RWPE2 (cell line): ENCODE measurements at regions not wholly inside any gene's neighbourhood (a gene's known extent, or its start where the extent isn't known, plus 50 kb on each side); places are given as distances from the start of the nearest gene placed in this dataset.

Experiments used
- ATAC-seq: fragments of 200-7000 bp; cut with Tn5 transposase; 3 replicates; pipeline ENCODE4 v1.9.1; 2021; ENCODE audit warnings: low read depth
- DNase-seq: peaks from one replicate; pipeline ENCODE4 v3.0.0-alpha.2; 2020; ENCODE audit warnings: low spot score
- H3K27ac ChIP-seq: fragments of 450-650 bp; 2 replicates; pipeline ENCODE4 v1.5.1; 2017; ENCODE audit warnings: mild to moderate bottlenecking; ENCODE audit not compliant: poor library complexity, severe bottlenecking
- H3K27me3 ChIP-seq: fragments of 250-450 bp; sonication (Bioruptor Pico); 2 replicates; pipeline ENCODE4 v1.5.1; 2021; ENCODE audit warnings: mild to moderate bottlenecking, moderate library complexity; ENCODE audit not compliant: insufficient read depth, poor library complexity, severe bottlenecking
- H3K36me3 ChIP-seq: fragments of 250-450 bp; sonication (Bioruptor Pico); 2 replicates; pipeline ENCODE4 v1.5.1; 2020; ENCODE audit warnings: low read depth, mild to moderate bottlenecking, moderate library complexity
- H3K4me1 ChIP-seq: fragments of 250-450 bp; sonication (Bioruptor Pico); 2 replicates; pipeline ENCODE4 v1.5.1; 2021; ENCODE audit warnings: mild to moderate bottlenecking, moderate library complexity; ENCODE audit not compliant: insufficient read depth, poor library complexity, severe bottlenecking
- H3K4me3 ChIP-seq: fragments of 250-450 bp; sonication (Bioruptor Pico); 2 replicates; pipeline ENCODE4 v1.5.1; 2021; ENCODE audit warnings: mild to moderate bottlenecking, moderate library complexity; ENCODE audit not compliant: severe bottlenecking
- H3K9me3 ChIP-seq: fragments of 250-450 bp; sonication (Bioruptor Pico); 2 replicates; pipeline ENCODE4 v1.5.1; 2021; ENCODE audit warnings: mild to moderate bottlenecking, moderate library complexity; ENCODE audit not compliant: severe bottlenecking
- TF ChIP-seq, protein P1 (sequence below): fragments of 450-650 bp; IDR thresholded peaks from one replicate; pipeline ENCODE4 v1.5.1; 2017; ENCODE audit warnings: mild to moderate bottlenecking, moderate library complexity; ENCODE audit not compliant: poor library complexity, severe bottlenecking

DNA sequence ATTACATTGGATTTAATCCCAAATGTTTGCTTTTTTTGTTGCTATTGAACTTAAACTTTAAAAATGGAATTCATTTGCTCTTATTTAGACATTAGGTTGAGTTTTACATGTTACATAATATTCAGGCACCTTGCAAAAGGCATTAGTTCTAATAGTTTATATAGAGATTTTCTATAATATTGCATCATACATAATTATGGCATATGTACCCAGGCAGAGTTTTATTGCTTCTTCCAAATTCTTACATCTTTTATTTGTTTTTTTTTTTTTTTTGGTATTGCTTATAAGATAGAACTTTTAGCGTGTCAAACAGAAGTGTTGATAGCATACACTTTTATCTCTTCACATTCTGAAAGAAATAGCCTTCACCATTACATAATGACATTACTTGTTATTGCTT lies 487.7 kb downstream of the GABRG1 start:
- no peaks in the 10 kb centered on the region for H3K36me3 ChIP-seq
- H3K9me3 ChIP-seq, result no peaks in the 10 kb centered on the region
- no peaks in the 10 kb centered on the region for H3K4me1 ChIP-seq
- no peak overlapping the region for H3K27ac ChIP-seq
- no peak for DNase-seq
- TF ChIP-seq, protein P1, sequence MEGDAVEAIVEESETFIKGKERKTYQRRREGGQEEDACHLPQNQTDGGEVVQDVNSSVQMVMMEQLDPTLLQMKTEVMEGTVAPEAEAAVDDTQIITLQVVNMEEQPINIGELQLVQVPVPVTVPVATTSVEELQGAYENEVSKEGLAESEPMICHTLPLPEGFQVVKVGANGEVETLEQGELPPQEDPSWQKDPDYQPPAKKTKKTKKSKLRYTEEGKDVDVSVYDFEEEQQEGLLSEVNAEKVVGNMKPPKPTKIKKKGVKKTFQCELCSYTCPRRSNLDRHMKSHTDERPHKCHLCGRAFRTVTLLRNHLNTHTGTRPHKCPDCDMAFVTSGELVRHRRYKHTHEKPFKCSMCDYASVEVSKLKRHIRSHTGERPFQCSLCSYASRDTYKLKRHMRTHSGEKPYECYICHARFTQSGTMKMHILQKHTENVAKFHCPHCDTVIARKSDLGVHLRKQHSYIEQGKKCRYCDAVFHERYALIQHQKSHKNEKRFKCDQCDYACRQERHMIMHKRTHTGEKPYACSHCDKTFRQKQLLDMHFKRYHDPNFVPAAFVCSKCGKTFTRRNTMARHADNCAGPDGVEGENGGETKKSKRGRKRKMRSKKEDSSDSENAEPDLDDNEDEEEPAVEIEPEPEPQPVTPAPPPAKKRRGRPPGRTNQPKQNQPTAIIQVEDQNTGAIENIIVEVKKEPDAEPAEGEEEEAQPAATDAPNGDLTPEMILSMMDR, result no peak
- no peak for ATAC-seq
- H3K27me3 ChIP-seq, result no peaks in the 10 kb centered on the region
- H3K4me3 ChIP-seq, result no peak overlapping the region

GRCh38 chr4:45629717-45630116 lies 494.1 kb downstream of the GABRG1 start:
- Histone ChIP-seq H3K27me3 (no peaks in the 10 kb centered on the region), H3K4me3 (no peak overlapping the region), H3K36me3 (no peaks in the 10 kb centered on the region), H3K4me1 (no peaks in the 10 kb centered on the region), H3K27ac (no peak overlapping the region), H3K9me3 (no peaks in the 10 kb centered on the region)
- no peak for DNase-seq
- TF ChIP-seq, protein P1, result no peak
- no peak for ATAC-seq

DNA sequence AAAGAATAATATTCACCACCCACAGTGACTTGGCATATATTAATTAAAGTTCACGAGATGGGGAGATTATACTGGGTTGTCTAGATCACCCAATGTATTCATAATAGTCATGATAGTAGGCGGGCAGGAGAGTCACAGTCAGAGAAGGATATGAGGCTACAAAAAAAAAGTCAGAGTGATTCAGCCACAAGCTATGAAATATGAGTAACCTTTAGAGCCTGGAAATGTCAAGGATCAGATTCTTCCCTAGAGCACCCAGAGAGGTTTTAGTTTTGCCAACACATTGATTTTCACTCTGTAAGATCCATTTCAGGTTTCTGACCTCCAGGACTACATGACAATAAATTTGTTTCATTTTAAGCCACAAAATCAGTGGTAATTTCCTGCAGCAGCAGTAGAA lies 501.9 kb downstream of the GABRG1 start:
- H3K9me3 ChIP-seq, result no peaks in the 10 kb centered on the region
- TF ChIP-seq, protein P1, result no peak
- H3K27ac ChIP-seq, result no peak overlapping the region
- no peaks in the 10 kb centered on the region for H3K36me3 ChIP-seq
- ATAC-seq (peak; percentile 100), DNase-seq (no peak)
- H3K4me1 ChIP-seq, result peaks cover 14% of the 10 kb centered on the region
- H3K27me3 ChIP-seq, result no peaks in the 10 kb centered on the region
- no peak overlapping the region for H3K4me3 ChIP-seq

- no peaks in the 10 kb centered on the region for H3K27me3 ChIP-seq
- ATAC-seq (no peak), DNase-seq (no peak)
- no peak overlapping the region for H3K27ac ChIP-seq
- TF ChIP-seq, protein P1, result no peak
- no peaks in the 10 kb centered on the region for H3K9me3 ChIP-seq
- no peaks in the 10 kb centered on the region for H3K36me3 ChIP-seq
- H3K4me1 ChIP-seq, result peaks cover 14% of the 10 kb centered on the region
- H3K4me3 ChIP-seq, result no peak overlapping the region
Measured at GRCh38 chr4:45620808-45621207, 503.0 kb downstream of the GABRG1 start.

DNA sequence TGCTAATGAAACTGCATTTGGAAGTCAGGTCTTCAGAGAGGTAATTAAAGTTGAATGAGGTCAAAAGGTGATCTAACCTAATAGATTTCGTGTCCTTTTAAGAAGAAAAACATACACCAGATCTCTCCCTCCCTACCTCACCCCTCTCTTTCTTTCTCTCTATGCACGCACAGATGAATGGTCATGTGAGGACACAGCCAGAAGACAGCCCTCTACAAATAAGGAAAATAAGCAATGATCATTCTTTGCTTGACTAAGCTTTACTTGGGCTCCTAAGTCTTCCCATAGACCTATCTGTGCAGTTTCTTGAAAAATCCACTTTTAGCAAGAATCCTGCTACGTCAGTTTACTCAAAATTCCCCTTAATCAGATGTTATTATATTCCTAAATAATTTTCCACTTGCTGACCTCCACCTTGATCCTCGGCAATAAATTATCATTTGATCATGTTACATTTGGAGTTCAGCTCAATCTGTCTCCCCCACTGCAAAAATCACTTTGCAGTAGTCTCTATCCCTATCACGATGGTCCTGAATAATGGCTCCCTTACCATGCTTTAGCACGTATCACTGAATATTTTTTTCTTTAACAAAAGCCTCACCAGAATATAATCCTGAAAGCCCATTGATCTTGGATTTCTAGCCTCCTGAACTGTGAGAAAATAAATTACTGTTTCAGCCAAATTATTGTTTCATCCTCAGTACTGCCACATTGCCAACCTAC lies 527.3 kb downstream of the GABRG1 start:
- Histone ChIP-seq H3K36me3 (no peaks in the 10 kb centered on the region), H3K27me3 (peaks cover 3% of the 10 kb centered on the region), H3K9me3 (no peaks in the 10 kb centered on the region), H3K27ac (no peak overlapping the region), H3K4me1 (no peaks in the 10 kb centered on the region), H3K4me3 (no peak overlapping the region)
- ATAC-seq (no peak), DNase-seq (no peak)
- TF ChIP-seq, protein P1, result no peak
